Esophagus mucosa (tissue), 1 donor: ENCODE measurements at regions not wholly inside any gene's neighbourhood (a gene's known extent, or its start where the extent isn't known, plus 50 kb on each side); places are given as distances from the start of the nearest gene placed in this dataset.

Experiments
- ATAC-seq: fragments of 200-7000 bp; cut with Tn5 transposase; one replicate; pipeline ENCODE4 v1.9.1; 2020
- donor health status: DM: yes; HTN: yes; CAD: no.

GRCh38 chr2:193816008-193816407 is 1621.3 kb upstream of the TMEFF2 start:
- ATAC-seq: no peak

DNA sequence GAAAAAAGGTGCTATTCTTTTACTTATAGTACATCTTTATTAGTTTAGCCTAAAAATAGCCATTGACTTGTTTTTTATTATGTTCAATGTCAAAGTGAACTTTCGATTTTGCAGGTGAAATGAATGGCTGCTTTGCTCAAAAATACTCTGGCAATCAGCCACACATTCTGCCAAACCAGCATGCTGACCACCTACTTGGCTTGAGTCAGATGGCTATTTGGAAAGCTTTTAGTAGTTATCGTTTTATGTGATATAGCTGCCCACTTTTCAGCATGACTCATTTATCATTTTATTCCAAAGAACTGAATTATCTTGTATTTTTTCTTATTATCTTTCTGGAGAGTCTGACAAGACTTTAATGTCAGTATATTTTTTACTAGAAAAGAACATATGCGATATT is 1615.8 kb upstream of the TMEFF2 start:
- ATAC-seq: no peak

DNA sequence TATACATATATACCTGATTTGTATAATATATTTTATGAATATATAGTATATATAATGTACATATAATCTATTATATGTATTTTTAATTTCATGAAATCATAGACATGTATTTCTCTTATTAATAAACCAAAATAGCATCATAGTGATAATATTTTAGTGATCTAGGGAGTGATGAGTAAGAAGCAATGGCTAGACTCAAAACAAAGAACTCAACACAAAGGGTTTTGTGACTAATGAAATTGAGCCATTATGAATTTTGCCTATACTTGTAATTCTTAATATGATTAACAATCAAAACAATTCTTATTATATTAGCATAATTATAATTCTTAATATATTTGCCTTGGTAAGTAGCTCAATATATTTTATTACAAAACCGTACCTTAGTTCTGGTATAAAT is 1614.1 kb upstream of the TMEFF2 start:
- no peak for ATAC-seq

DNA sequence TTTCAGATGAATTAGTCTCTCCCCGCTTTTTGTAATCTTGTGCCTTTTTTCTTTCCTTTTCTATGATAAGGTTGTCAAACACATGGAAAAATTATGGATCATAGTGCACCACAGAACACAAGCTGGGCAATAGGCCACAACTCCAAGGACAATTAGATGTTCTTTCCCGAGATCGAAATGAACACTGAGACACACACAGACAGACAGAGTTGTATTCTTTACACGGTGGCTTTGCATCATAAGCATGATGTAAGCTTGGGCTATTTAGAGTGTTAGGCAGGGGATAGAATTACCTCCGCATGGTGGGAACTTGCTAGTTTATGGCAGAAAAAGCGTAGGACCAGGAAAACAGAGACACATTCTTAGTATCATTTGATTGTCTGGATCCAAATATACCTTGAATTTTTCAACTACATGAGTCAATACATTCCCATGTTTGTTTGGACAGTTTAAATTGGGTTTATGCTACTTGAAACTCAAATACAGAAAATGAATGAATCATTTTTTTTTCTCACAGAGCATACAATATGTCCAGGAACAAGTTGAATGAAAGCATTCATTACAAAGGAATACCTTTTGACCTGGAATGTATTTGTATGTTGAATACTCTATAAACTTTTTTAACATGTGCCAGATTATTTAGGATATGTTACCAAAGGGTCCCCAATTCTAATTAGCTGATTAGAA is 1611.5 kb upstream of the TMEFF2 start:
- no peak for ATAC-seq

- no peak for ATAC-seq
Measured at GRCh38 chr2:193796847-193797246, 1602.1 kb upstream of the TMEFF2 start.

DNA sequence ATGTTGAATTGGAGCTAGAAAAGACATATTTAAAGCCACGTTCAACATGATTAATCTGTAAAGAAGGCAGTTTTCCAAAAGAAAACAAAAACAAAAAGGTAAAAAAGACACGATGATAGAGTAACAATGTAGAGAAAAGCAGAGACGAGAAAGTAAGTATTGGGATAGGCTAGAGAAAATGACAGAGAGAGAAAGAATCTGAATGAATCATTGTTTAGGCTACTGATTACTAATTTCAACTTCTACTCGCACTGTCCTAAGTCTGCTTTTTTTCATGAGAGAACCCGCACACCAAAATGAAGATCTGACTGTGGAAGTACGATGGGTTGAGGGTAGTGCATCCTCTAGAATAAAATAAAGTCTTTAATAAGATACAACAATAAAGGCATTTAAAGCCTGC is 1599.2 kb upstream of the TMEFF2 start:
- ATAC-seq: no peak

- no peak for ATAC-seq
Measured at GRCh38 chr2:193783681-193784080, 1588.9 kb upstream of the TMEFF2 start.

DNA sequence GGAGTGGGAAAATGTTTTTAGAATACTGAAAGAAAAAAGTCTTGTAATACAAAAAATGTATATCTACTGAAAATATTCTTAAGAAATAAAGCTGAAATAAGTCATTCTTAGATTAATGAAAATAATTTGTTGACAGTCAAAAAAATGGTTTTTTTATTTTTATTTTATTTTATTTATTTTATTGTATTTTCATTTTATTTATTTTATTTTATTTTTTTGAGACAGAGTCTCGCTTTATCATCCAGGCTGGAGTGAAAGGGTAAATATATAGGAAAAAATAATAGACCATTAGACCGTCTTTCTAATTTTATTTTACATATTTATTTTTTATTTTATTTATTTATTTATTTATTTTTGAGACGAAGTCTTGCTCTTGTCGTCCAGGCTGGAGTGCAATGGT is 1583.6 kb upstream of the TMEFF2 start:
- no peak for ATAC-seq

DNA sequence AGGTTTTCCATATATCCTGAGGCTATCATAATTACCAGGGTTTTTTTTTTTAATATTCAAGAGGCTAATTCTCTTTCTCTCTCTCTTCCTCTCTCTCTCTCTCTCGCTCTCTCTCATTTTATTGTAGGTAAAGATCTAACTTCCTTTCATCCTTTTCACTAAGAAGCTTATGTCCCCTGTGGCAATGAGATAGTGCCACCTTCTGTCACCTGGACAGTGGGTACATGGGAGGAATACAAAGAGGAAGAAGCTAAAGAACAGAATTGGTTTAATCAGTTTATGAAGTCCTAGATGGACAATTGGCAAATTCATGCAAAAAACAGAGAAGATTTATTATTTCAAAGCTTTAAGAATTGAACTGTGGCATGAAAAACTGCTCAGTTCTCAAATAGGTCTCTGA is 1582.3 kb upstream of the TMEFF2 start:
- no peak for ATAC-seq

GRCh38 chr2:193774166-193774565 is 1579.4 kb upstream of the TMEFF2 start:
- ATAC-seq: no peak

GRCh38 chr2:193751299-193751698 is 1556.6 kb upstream of the TMEFF2 start:
- ATAC-seq: no peak

DNA sequence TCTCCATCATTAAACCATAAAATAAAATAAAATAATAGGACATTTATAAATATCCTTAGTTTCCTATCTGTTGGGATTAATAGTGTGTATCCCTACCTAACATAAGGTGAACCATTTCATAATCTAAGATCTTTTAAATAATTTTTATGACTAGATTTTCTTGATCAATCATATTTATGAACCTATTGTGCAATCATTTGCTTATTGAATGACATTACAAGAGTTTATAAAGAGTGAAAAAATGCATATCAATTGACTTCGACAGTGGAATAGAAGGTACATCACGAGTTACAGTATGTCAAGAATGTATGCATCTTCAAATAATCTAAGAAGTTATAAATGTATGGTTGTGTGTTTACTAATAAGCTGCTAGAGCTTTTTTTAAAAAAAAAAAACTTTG is 1554.8 kb upstream of the TMEFF2 start:
- ATAC-seq: no peak

GRCh38 chr2:193743089-193743488 is 1548.4 kb upstream of the TMEFF2 start:
- ATAC-seq: no peak

- ATAC-seq: no peak
Measured at GRCh38 chr2:193738892-193739291, 1544.2 kb upstream of the TMEFF2 start.

DNA sequence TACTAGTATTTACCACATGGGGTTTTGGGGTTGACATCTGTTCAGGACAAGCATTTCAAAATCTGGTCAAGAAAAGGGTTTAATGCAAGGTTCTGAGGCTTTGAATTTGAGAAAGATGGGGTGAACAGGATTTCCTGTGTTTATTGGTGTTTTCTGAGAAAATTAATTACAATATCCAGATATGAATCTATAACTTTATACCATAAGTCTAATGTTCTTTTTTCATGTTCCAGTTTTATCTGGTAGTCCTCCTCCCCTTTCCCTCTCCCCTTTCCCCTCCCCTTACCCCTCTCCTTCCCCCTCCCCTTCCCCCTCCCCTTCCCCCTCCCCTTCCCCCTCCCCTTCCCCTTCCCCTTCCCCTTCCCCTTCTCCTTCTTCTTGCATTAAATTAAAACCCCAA is 1518.2 kb upstream of the TMEFF2 start:
- no peak for ATAC-seq

- no peak for ATAC-seq
Measured at GRCh38 chr2:193703411-193703810, 1508.7 kb upstream of the TMEFF2 start.

- no peak for ATAC-seq
Measured at GRCh38 chr2:193701484-193701883, 1506.8 kb upstream of the TMEFF2 start.

GRCh38 chr2:193695367-193695766 is 1500.6 kb upstream of the TMEFF2 start:
- no peak for ATAC-seq

- ATAC-seq: no peak
Measured at GRCh38 chr2:193693758-193694157, 1499.0 kb upstream of the TMEFF2 start.

DNA sequence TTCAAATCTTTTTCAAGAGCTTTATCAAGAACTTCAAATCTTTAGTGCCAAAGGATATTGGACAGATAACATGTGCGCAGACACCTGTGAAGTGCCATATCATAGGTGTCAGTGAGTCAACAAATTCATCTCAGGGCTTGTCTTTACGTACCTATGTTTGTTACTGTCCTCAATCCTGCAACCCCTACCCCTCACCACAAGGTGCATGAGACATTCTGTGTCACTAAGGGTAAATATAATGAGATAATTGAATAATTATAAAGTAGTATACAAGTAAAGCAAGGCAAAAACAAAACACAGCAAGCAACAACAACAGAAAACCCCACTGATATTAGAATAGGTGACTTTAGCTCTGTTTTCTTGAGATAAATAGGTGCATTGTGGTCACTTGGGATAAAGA is 1495.8 kb upstream of the TMEFF2 start:
- no peak for ATAC-seq

DNA sequence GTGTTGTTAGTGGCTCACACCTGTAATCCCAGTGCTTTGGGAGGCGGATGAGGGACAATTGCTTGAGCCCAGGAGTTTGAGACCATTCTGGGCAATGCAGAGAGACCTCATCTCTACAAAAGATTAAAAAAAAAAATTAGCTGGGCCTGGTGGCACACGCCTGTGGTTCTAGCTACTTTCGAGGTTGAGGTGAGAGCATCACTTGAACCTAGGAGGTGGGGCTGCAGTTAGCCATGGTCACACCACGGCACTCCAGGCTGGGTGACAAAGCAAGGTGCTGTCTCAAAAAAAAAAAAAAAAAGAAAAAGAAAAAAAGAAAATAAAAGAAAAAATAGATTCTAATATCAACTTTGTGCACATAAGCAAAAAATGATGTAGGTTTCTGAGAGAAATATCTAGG is 1492.5 kb upstream of the TMEFF2 start:
- no peak for ATAC-seq

DNA sequence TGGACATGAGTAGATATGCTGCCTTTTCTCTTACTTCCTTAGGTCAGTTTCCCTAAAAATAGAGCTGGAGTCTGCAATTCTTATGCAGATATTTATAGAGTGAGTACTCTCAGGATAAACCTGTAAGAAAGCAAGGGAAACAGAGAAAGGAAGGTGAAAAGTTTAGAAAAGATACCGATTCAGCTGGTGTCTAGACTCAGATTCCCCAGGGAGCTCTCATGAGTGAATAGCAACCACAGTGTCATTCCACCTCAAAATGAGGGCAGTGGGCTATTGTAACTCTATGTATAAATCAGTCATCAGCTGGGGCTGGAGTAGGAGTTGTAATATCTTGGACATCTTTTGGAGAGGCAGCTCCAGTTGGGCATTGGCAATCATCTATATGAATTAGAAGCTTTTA is 1485.1 kb upstream of the TMEFF2 start:
- no peak for ATAC-seq

- no peak for ATAC-seq
Measured at GRCh38 chr2:193670478-193670877, 1475.7 kb upstream of the TMEFF2 start.

- no peak for ATAC-seq
Measured at GRCh38 chr2:193668557-193669323, 1474.0 kb upstream of the TMEFF2 start.

DNA sequence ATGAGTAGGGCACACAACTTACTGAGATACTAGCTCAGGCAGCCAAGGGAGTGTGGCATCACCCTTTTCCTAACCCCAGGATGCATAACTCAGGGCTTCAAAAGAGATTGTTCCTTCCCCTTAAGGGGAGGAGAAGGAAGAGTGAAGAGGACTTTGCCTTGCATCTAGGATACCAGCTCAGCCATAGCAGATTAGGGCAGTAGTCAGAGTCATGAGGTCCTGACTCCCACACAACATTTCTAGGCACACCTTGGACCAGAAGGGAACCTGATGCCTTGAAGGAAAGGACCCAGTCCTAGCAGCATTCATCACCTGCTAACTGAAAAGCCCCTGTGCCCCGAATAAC is 1433.2 kb upstream of the TMEFF2 start:
- no peak for ATAC-seq
